Prostate gland (tissue), 2 donors: ENCODE measurements at regions not wholly inside any gene's neighbourhood (a gene's known extent, or its start where the extent isn't known, plus 50 kb on each side); places are given as distances from the start of the nearest gene placed in this dataset.

Source experiments
- DNase-seq: peaks from one replicate; pipeline ENCODE4 v3.0.0-alpha.2; 2019; ENCODE audit warnings: low spot score
- H3K27ac ChIP-seq, 2 donors: fragments of 200-600 bp; sonication (generic); 2 replicates each; pipeline ENCODE4 v1.5.1; 2017 to 2019
- H3K27me3 ChIP-seq: fragments of 200-600 bp; sonication (generic); replicated peaks from 2 replicates; pipeline ENCODE4 v1.5.1; 2019; ENCODE audit not compliant: insufficient read depth
- H3K36me3 ChIP-seq, 2 donors: fragments of 200-600 bp; sonication (generic); 1 replicate in 1 of 2; 2 replicates in 1 of 2; pipeline versions ENCODE4 v1.5.1 to v1.8.1; 2017 to 2019
- H3K4me1 ChIP-seq: fragments of 200-600 bp; sonication (generic); replicated peaks from 2 replicates; pipeline ENCODE4 v1.5.1; 2019
- H3K4me3 ChIP-seq, 2 donors: fragments of 200-600 bp; sonication (generic); 2 replicates each; pipeline ENCODE4 v1.5.1; 2017 to 2019
- H3K9me3 ChIP-seq: fragments of 200-600 bp; sonication (generic); 2 replicates; pipeline ENCODE4 v1.5.1; 2017
- POLR2A ChIP-seq: fragments of 450-650 bp; IDR thresholded peaks from one replicate; pipeline ENCODE4 v1.6.1; 2016; ENCODE audit warnings: antibody characterized with exemption, mild to moderate bottlenecking
- POLR2AphosphoS5 ChIP-seq: sonication (generic); formaldehyde crosslinking; IDR thresholded peaks from one replicate; pipeline ENCODE4 v1.6.1; 2017; ENCODE audit warnings: antibody characterized with exemption
- WGBS: methylation state at CpG from one replicate; pipeline ENCODE4 v1.1.5; 2018; 5-methylcytosine and 5-hydroxymethylcytosine counted together
- intact Hi-C: fragments of 100-400 bp; cut with DNase I; formaldehyde crosslinking; loops from one replicate; pipeline ENCODE4 v1.14.2; 2022
- TF ChIP-seq, protein P1 (sequence below), 4 experiments: fragments of 200-600 bp in 2 of 4; fragments of 450-650 bp in 2 of 4; sonication (generic) in 2 of 4; IDR thresholded peaks; 1 replicate in 3 of 4; 2 replicates in 1 of 4; pipeline ENCODE4 v1.5.1; 2016 to 2019; ENCODE audit warnings: antibody characterized with exemption in 4 of 4, mild to moderate bottlenecking in 2 of 4, moderate library complexity in 2 of 4

GRCh38 chr9:129241725-129242124, 63.7 kb upstream of the IER5L start:
- H3K36me3 ChIP-seq, result no peaks in the 10 kb centered on the region
- intact Hi-C loops, result no loop called here
- no peaks in the 10 kb centered on the region for H3K9me3 ChIP-seq
- TF ChIP-seq, protein P1, sequence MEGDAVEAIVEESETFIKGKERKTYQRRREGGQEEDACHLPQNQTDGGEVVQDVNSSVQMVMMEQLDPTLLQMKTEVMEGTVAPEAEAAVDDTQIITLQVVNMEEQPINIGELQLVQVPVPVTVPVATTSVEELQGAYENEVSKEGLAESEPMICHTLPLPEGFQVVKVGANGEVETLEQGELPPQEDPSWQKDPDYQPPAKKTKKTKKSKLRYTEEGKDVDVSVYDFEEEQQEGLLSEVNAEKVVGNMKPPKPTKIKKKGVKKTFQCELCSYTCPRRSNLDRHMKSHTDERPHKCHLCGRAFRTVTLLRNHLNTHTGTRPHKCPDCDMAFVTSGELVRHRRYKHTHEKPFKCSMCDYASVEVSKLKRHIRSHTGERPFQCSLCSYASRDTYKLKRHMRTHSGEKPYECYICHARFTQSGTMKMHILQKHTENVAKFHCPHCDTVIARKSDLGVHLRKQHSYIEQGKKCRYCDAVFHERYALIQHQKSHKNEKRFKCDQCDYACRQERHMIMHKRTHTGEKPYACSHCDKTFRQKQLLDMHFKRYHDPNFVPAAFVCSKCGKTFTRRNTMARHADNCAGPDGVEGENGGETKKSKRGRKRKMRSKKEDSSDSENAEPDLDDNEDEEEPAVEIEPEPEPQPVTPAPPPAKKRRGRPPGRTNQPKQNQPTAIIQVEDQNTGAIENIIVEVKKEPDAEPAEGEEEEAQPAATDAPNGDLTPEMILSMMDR (IDR thresholded peaks at IDR 0.05), result no peak
- TF ChIP-seq POLR2A (no peak), POLR2AphosphoS5 (no peak)
- no peak overlapping the region for H3K27ac ChIP-seq
- no peaks in the 10 kb centered on the region for H3K4me1 ChIP-seq
- 90% methylated on average over 2 of the region's 2 CpGs for WGBS
- DNase-seq, result no peak
- H3K4me3 ChIP-seq, result no peak overlapping the region
- H3K27me3 ChIP-seq, result no peaks in the 10 kb centered on the region

DNA sequence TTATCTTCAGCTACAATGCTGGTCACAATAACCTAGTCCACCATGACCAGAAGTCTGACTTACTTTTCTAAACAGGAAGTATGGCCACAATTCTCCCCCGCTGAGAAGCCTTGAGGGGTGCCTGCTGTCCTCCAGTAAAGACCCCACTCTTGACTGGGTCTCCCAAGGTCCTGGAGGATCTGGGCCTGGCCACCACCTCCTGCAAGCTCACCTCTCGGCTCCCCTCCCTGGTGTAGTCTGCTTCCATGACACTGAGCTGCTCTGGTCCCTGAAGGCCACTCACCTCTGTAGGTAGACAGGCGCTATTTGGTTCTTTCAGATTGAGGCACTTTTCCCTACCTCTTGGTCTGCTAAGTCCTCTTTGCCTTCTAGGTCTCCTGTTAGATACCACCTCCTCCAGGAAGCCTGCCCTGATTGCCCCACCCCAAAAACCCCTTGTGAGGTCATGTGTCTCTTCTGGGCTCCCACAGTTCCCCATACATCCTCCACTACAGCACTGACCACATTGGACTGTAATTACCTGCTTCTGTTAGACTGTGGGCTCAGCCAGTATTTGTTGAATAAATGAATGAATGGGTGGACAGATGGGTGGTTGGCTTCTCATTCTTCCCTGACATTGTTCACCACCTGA, 62.6 kb upstream of the IER5L start:
- H3K9me3 ChIP-seq, result no peaks in the 10 kb centered on the region
- H3K27ac ChIP-seq, result no peak overlapping the region
- no peak for DNase-seq
- intact Hi-C loops, result no loop called here
- H3K27me3 ChIP-seq, result no peaks in the 10 kb centered on the region
- WGBS, result 93% methylated on average over 3 of the region's 3 CpGs
- no peak overlapping the region for H3K4me3 ChIP-seq
- TF ChIP-seq POLR2A (no peak), POLR2AphosphoS5 (no peak)
- TF ChIP-seq, protein P1 (IDR thresholded peaks at IDR 0.05), result no peak
- H3K36me3 ChIP-seq, result no peaks in the 10 kb centered on the region
- H3K4me1 ChIP-seq, result no peaks in the 10 kb centered on the region

GRCh38 chr9:129239946-129240490, 62.0 kb upstream of the IER5L start:
- no peak for DNase-seq
- Histone ChIP-seq H3K27me3 (no peaks in the 10 kb centered on the region), H3K36me3 (no peaks in the 10 kb centered on the region), H3K4me1 (no peaks in the 10 kb centered on the region), H3K9me3 (no peaks in the 10 kb centered on the region), H3K27ac (no peak overlapping the region), H3K4me3 (no peak overlapping the region)
- intact Hi-C loops, result no loop called here
- whole genome bisulfite sequencing, result 92% methylated on average over 10 of the region's 10 CpGs
- no peak for TF ChIP-seq POLR2A
- no peak for TF ChIP-seq POLR2AphosphoS5
- TF ChIP-seq, protein P1 (IDR thresholded peaks at IDR 0.05), result no peak

- Histone ChIP-seq H3K4me1 (no peaks in the 10 kb centered on the region), H3K27ac (no peak overlapping the region), H3K4me3 (no peak overlapping the region), H3K9me3 (no peaks in the 10 kb centered on the region), H3K27me3 (no peaks in the 10 kb centered on the region), H3K36me3 (no peaks in the 10 kb centered on the region)
- 66% methylated on average over 2 of the region's 2 CpGs for WGBS
- DNase-seq, result no peak
- TF ChIP-seq POLR2A (no peak), POLR2AphosphoS5 (no peak)
- TF ChIP-seq, protein P1 (IDR thresholded peaks at IDR 0.05), result no peak
- intact Hi-C loops, result no loop called here
Measured at GRCh38 chr9:129237803-129238202, 59.7 kb upstream of the IER5L start.

- H3K27ac ChIP-seq, result no peak overlapping the region
- no peak for TF ChIP-seq POLR2A
- no peak for TF ChIP-seq POLR2AphosphoS5
- TF ChIP-seq, protein P1 (IDR thresholded peaks at IDR 0.05), result no peak
- H3K4me3 ChIP-seq, result no peak overlapping the region
- WGBS, result 20% methylated on average over 13 of the region's 13 CpGs
- H3K9me3 ChIP-seq, result no peaks in the 10 kb centered on the region
- no peaks in the 10 kb centered on the region for H3K4me1 ChIP-seq
- no peak for DNase-seq
- intact Hi-C loops, result no loop called here
- no peaks in the 10 kb centered on the region for H3K27me3 ChIP-seq
- no peaks in the 10 kb centered on the region for H3K36me3 ChIP-seq
Measured at GRCh38 chr9:129237164-129237611, 59.1 kb upstream of the IER5L start.
